DMS53 treated with DMSO at 0.1 percent for 48 hours (cell line): ENCODE measurements at regions not wholly inside any gene's neighbourhood (a gene's known extent, or its start where the extent isn't known, plus 50 kb on each side); places are given as distances from the start of the nearest gene placed in this dataset.
A peak's percentile ranks its signal among the peaks of the same experiment; 100 is the strongest.

Source experiments
- DNase-seq: peaks from one replicate; lab custom pipeline; 2025; ENCODE audit not compliant: unreplicated experiment; lab: John Stamatoyannopoulos, UW

DNA sequence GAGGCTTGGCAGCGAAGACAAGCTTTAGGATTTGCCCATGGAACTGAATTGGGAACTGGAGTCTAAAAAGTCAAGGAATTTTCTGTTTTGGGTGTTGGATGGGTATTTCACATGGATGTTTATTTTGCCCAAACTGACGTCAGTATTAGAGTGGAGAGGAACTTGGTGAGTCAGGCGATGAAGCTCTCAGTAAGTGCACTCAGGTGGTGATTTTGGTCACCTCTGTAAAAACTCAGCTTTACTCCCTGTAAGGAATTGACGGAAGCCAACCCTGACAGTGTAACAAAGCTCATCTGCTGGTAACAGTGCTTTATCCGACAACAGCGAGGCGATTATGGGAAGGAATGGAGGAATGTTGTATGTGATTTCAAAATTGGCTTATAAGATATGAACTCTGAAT, 77.0 kb upstream of the PGRMC2 start:
- DNase-seq, result no peak

DNA sequence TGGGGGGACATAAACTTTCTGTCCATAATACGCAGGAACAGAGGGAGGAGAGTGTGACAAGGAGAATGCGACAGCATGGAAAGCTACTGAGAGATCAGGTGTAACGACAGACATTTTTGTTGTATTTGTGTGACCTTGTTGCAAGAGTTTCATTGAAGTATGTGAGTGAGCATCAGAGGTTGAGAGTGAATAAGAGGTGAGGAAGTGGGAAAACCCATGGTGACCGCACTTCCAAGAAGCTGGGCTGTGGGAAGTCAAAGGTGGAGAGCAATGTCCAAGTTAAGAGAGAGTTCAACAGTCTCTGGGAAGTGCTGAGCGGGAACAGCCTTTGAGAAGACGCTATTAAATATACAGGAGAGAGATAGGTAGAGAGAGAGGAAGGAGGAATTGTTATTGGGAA, 76.4 kb upstream of the PGRMC2 start:
- DNase-seq, result no peak

DNA sequence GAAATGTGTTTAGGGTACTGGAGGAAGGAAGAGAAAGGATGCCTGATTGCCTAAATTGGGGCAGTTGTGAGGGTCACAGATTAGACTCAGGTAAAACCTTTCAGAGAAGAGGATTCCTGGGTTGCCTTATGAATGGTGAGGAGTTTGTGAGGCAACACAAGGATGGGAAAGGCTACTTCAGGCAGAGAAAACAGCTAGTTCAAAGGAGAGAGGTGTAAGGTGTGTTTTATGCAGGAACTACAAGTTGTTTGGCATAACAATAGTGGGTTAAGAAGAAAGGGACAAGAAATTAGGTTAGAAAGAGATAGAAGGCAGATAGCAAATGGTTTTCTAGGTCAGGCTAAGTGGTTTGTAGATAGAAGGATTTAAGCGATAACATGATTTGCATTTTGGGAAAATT, 75.1 kb upstream of the PGRMC2 start:
- DNase-seq, result no peak

DNA sequence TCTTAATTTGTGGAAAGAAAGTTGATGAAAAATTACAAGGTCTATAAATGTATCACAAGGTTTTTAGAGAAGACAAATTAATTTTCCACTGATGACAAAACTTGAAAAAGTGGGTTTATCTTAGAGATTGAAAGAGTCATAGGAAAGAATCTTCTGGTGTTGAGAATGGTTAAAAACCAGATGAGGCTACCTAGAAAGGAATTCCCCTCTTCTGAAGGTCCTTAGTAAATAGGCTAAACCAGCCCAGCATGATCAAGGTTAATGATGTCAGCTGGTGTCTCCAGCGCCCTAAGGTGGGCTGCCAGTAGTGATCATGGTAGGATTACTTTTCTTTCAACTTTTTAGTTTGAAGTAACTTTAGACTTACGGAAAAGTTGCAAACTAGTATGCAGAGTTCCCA, 71.8 kb upstream of the PGRMC2 start:
- no peak for DNase-seq

DNA sequence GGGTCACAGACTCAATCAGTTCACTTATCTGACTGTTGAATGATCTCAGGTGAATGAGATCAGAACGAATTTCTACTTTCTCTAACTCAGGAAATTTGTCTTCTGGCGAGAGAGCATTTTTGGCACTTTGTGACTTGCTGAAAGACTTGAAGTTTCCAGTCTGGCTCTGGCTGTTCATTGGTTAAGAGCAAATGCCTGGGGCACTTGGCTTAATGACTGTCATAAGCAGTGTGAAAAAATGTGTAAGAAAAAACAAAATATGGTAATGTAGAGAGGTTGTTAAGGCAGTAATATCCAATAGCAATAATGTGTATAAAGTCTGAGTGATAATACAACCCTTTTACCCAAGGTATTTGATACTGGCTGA, 71.3 kb upstream of the PGRMC2 start:
- DNase-seq, result no peak

DNA sequence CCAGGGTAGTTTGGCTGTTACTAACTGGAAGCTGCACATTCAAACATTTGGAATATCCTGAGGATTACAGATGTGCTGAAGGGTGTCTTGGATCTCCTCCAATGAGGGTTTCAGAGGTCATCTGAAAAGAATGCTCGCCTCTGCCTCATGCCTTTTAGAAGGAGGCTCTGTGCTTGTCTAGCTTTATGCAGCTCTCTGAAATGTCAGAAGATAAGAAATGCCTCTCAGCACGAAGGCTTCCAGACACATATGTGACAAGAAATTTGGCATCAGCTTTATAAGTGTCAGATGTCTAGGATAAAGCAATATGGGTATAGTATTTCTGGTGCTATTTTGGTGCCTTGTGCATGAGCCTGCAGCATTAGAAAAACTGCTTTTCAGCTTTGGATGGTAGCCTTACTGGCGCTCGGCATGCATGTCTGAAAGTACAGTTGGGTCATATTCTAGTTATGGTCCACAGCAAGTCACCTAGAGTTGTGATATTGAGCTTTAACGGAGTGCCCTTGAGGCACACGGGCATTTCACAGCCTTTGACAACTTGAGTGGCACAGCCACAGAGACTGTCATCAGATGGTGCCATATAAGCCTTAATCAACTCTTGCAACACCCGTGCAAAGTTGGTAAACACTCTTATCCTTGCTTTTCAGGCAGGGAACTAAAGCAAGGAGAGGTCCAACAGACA, 70.8 kb upstream of the PGRMC2 start:
- no peak for DNase-seq

DNA sequence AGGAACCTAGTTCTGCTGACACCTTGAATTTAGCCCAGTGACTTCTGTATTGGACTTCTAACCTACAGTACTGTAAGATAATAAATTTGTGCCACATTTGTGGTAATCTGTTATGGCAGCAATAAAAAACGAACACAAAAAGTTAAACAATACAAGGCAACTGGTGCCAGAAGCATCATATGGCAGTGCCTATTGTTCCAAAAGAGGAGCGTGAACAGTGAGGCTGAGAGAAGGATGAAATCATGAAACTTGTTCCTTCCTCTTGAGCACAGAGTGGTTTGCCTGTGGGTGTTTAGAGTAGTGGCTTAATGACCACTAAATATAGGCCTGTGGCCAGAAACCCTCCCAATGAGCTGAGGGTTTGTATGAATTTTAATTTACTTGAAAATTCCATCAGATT, 69.7 kb upstream of the PGRMC2 start:
- no peak for DNase-seq

DNA sequence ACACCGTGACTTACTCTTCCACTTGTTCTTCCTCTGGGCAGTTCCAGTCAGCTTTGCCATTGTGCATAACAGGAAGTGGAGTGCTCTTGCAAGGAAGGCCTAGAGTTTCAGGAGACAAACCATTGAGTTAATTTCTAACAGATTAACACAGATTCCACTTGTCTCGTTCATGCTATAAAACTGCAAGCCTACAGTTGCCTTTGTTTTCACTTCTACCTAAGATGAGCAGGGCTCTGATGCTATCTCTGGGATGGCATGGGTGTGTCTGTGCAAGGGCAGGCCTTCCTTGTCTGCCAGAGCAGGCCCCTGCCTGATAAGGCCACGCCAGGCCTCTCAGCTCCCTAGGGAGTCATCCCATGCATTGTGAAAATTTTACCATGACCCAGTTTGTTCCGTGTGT, 67.7 kb upstream of the PGRMC2 start:
- peak; percentile 24 for DNase-seq

DNA sequence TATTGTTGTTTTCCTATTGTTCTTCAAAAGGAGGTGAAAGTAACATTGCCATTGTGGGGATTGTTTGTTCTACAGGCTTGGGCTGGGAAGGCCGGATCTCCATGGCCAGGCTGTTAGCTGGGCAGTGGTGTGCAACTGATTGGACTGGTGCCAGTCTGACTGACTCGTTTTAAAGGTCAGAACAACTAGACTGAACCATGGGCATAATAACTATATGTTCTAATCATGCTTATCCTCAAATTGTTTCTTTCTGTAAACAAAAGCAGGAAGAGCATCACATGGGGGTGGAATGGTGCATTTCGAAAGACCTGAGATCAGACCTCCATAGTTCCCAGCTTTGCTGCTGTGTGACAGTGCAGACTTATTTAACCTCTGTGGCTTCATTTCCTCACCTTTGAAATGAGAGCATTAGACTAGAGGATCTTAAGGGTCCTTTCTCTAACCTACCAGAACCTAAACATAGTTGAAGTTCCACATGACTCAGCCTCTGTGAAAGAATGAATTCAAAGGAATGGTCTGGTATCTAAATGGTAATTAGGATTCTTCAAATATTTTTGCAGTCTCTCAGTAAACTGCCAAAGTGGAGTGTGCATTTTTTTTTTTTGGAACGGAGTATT, 66.7 kb upstream of the PGRMC2 start:
- peak; percentile 51 for DNase-seq

DNA sequence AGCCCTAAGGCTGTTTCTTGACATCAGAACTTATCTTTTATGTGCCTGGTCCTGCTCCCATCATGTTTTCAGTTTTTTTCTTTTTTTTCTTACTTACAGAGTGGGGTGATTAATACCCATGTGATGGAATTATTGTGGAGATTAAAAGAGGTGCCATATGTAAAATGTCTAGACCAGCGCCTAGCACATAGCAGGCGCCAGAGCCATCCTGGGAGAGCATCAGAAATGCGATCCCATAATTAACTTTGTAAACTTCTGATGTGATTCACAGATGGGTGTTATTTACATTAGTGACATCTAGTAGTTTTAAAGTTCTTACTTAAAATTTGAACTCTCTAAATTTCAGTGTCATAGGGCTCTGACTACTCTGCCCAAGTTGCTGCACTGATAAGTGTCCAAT, 66.2 kb upstream of the PGRMC2 start:
- no peak for DNase-seq

DNA sequence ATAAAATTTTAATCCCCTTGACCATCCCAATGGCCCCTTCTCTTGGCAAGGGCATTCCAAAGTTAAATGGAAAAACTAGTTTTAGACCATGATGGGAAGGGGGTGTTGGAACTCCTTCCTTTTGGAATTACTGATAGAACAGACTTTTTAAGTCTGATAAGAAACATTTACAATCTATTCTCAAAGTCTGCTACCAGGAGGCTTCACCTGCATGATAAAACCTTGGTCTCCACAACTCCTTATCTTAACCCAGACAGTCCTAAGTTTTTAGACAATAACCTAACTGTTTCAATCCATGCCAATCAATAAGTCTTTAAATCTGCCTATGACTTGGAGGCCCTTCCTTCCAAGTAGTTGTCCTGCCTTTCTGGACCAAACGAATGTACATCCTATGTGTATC, 63.9 kb upstream of the PGRMC2 start:
- DNase-seq, result no peak

DNA sequence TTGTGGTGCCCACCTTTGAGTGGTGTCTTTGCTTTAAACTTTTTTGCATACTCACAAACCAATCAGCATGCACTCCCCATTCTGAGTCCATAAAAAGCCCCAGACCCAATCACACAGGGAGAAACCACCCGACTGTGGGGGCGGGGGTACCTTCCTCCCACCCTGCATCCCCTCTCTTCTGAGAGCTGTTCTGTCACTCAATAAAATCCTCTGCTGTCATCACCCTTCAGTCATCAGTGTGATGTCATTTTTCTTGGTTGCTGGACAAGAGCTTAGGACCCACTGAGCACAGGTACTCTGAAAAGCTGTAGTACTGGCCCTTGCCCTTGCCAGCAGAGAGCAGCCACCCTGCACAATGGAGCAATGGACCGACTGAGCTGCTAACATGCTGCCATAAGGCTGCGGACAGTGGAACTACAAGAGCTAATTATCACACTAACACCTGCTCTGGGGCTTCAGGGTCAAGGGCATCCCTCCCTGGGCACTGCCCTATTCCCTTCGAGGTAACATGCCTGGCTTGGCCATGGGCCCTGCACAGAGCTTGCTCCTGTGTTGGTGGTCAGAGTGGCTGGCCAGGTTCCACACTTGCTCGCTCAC, 62.9 kb upstream of the PGRMC2 start:
- no peak for DNase-seq

DNA sequence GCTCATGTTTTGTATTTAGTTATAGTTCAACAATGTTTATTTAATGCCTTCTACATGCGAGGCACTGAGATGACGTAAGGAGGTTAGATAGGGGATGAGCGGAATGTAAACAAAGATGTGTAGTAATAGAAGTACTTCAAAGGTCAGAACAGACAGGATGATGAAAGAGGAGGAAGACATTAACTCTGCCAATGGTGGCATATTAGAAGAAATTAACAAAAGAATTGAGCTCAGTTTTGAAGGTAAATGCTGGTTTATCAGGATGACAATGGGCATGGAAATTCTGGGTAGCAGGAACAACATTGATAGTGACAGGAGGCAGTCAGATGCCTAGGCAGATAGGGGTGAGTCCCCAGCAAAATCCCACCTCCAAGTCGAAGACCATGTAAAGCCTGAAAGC, 62.3 kb upstream of the PGRMC2 start:
- peak; percentile 86 for DNase-seq

DNA sequence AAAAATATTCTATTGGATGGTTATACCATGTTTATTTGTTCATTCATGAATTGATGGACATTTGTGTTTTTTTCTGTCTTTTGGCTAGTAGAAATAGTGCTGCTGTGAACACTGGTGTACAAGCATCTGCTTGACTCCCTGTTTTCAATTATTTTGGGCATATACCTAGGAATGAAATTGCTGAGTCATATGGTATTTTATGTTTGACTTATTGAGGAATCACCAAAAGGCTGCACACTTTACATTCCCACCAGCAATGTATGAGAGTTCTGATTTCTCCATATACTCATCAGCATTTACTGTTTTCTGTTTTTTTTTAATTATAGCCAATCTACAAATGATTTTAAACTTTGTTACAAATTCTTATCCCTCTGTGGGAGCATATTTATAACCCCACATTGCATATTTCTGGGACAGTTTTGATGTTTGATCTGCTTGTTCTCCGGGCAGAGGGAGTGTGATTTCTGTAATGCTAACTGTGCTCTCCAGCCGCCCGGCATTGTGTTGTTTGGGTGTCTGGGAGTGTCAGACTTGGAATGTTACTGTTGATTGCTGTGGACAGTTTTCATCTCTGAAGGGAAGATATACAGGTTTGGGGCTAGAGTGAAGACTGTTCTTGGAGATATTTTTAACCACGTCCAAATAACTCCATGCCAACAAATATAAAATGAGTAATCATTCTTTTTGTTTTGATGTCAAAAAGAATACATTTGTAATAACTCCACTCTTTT, 60.5 kb upstream of the PGRMC2 start:
- DNase-seq, result no peak

DNA sequence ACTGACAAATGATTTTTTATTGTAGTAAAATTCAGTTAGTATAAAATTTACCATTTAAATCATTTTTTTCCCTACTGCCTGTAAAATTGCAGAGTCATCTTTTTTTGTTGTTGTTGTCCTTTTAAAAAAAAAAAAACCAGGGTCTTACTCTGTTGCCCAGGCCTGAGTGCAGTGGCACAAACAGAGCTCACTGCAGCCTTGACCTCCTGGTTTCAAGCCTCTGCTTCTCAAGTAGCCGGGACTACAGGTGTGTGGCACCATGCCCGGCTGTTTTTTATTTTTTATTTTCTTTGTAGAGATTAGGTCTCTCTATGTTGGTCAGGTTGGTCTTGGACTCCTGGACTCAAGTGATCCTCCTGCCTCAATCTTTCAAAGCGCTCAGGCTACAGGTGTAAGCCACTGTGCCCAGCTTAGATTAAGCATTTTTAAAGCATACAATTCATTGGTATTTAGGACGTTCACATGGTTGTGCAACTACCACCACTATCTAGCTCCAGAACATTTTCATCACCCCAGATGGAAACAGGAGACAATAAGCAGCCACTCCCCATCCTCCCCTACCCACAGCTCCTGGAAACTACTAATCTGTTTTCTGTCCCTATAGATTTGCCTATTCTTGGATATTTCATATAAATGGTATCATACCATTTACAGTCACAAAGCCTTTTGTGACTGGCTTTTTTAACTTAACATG, 59.7 kb upstream of the PGRMC2 start:
- no peak for DNase-seq

DNA sequence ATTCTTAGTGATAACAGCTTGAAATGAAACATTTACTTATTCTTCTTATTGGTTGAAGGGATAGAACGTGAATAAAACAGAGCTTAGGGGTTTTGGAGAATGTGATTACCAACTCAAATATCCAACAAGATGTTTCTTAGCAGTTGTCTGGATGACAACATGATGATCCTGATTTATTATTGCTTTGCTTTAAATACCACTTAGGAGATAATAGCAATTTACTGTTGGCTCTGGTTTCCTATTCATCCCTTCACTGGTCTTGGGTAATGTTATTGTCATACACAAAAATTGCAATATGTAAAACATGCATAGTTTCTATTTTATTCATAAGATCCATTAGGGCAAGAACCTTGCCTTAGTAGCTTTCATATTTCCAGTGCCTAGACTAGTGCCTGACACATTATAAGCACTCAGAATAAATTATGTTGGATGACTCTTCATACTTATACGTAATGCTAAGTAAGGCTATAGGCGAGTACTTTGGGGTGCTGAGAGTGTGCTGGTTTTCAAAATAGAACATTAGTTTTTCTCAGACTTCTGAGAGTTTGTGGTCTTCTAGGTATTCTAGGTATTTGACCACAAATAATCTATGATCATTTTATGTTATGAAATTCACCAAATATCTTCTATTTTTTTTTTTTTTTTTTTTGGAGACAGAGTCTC, 58.6 kb upstream of the PGRMC2 start:
- DNase-seq, result no peak

DNA sequence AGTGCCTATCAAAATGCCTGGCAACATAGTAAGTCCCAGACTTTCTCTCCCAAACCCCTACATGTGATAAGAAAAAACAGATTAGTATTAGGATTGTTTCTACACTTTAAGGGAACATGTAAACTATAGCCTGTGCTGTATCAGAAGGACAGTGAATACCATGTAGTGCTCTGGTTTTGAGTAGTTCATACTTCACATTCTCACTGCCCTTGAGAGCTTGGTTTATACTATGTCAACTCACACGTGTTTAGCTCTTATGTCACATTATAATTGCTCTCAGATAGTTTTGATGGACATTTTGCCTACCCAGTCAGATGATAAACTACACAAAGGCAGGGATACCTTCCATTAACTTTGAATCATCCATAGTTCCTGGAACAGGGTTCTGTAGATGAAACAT, 58.0 kb upstream of the PGRMC2 start:
- DNase-seq, result no peak

DNA sequence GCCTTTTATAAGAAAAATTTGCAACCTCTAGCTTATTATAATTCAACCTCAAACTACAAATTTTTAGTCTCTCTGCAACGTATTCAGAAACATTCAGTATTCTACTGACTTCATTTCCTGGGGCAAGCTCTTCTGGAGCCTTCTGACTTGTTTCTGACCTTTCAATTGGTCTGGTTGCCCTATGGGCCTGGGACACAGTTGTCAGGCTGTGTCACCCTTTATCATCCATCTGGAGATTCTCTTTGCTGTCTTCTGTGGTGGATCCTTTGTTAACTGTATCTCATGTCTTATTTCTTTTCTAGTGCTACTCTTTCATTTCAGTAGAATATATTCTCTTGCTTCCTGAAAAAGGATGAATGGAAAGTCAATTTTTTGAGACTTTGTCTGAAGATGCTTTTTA, 55.1 kb upstream of the PGRMC2 start:
- DNase-seq, result no peak

DNA sequence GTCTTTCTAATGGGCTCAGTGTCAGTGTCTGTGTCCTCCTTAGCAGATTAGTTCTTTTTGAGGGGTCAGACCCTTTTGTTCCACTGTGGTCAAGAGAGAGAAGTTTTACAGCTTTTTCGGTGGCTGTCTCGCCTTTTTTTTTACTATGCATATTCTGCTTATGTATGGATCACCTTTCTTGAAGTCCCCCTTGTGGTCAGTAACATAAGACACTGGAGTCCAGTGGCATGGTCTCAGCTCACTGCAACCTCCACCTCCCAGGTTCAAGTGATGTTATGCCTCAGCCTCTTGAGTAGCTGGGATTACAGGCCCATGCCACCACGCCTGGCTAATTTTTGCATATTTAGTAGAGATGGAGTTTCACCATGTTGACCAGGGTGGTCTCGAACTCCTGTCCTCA, 54.0 kb upstream of the PGRMC2 start:
- no peak for DNase-seq

DNA sequence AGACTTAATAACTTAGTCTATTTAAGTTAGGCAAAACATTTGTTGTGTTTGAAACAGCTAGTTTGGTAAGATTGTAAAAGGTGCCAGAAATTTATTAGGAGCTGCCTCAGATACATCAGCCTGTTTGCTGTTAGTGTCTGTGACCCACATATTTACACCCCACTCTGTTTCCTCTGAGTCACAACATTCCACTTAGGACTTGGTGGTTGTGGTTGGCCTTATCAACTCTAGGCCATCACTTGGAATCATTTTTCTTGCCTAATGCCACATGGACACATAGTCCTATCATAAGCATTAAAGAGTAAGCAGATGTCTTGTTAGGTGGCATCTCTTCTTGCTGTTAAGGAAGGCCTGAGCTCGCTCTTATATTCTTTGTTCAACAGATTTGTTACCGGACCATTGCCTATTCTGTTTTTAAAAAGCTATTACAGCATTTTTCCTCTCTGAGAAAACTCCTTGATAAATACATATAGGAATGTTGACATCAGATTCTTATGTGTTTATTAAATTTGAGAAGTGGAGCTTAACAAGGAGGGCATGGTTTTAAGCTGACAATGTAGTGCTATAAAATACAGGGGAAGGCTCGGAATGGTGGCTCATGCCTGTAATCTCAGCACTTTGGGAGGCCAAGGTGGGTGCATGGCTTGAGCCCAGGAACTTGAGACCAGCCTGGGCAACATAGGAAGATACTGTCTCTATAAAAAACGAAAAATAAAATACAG, 51.2 kb upstream of the PGRMC2 start:
- no peak for DNase-seq
